ENCODE measurements at regions not wholly inside any gene's neighbourhood (a gene's known extent, or its start where the extent isn't known, plus 50 kb on each side); places are given as distances from the start of the nearest gene placed in this dataset.

DNA sequence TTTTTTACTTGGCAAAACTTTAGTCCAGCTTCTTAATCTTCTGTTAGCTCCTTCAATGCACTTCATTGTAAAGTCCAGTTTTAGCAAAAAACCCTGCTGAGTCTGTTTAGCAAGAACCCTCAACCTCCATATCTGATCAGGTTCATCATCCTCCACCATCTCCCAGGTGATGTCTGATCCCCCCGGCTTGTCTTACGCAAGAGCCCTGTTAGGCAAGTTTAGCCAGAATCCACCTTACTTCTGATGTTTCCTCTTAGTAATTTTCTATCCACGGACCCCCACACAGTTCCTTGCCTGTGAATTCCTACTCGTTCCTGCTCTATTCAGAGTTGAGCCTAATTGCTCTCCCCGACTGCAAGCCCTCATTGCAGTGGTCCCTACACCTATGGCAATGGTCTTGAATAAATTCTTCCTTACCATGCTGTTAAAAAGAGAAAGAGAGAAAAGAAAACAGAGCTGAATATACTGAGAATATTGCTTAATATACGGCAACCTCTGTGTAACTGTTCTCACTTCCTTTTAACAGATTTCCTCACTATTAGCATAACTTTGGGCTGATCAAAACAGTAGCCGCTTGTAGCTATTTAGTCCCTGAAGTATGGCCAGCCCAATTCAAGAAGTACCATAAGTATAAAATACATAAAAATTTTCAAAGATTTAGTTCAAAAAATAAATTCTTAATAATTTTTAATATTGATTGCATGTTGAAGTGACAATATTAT lies 78.7 kb upstream of the MME start:
- Mint-ChIP-seq H3K36me3 (no peaks in the 10 kb centered on the region), H3K9me3 (peaks cover 0 to 7% (median 2%) of the 10 kb centered on the region in 9 donors), H3K27ac (no peak overlapping the region), H3K4me3 (no peak overlapping the region), H3K27me3 (peaks cover 0 to 2% (median 0%) of the 10 kb centered on the region in 5 donors), H3K4me1 (peaks cover 0 to 3% (median 0%) of the 10 kb centered on the region in 4 donors)
- ATAC-seq (no peak), DNase-seq (no peak)
- POLR2A ChIA-PET = no interaction called here

DNA sequence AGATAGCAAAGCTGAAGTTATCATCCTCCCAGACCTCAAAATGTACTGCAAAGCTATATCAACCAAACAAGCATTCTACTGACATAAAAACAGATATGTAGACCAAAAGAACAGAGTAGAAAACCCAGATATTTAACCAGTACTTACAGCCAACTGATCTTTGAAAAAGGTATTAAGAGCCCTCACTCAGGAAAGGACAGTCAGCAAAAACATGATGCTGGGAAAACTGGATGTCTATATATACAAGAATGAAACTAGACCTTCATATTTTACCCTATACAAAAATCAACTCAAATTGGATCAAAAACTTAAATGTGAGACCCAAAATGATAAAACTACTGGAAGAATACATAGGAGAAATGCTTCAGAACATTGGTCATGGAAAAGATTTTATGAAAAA lies 87.5 kb upstream of the MME start:
- Mint-ChIP-seq H3K27me3 (peaks cover 0 to 4% (median 0%) of the 10 kb centered on the region in 5 donors), H3K9me3 (peaks cover 0 to 5% (median 3%) of the 10 kb centered on the region in 9 donors), H3K4me3 (no peak overlapping the region), H3K4me1 (no peaks in the 10 kb centered on the region), H3K27ac (no peak overlapping the region), H3K36me3 (no peaks in the 10 kb centered on the region)
- ATAC-seq (no peak), DNase-seq (no peak)
- POLR2A ChIA-PET = no interaction called here

DNA sequence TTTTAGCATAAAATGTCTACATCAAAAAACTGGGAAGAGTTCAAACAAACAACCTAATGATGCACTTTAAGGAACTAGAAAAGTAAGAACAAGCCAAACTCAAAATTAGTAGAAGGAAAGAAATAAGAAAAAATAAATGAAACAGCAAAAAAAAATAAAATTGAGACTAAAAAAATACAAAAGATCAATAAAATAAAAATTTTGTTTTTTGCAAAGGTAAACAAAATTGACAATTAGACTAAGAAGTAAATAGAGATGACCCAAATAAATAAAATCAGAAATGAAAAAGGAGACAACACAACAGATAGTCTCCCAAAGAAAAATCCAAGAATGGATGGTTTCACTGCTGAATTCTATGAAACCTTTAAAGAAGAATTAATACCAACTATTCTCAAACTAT lies 89.6 kb upstream of the MME start:
- no peaks in the 10 kb centered on the region for H3K36me3 Mint-ChIP-seq
- peaks cover 0 to 9% (median 4%) of the 10 kb centered on the region in 9 donors for H3K9me3 Mint-ChIP-seq
- no peak overlapping the region for H3K27ac Mint-ChIP-seq
- DNase-seq (no peak), ATAC-seq (no peak)
- H3K27me3 Mint-ChIP-seq = peaks cover 0 to 6% (median 0%) of the 10 kb centered on the region in 5 donors
- POLR2A ChIA-PET = no interaction called here
- H3K4me3 Mint-ChIP-seq = no peak overlapping the region
- no peaks in the 10 kb centered on the region for H3K4me1 Mint-ChIP-seq

GRCh38 chr3:154987846-154988245 lies 92.3 kb upstream of the MME start:
- POLR2A ChIA-PET = no interaction called here
- H3K27ac Mint-ChIP-seq = no peak overlapping the region
- peaks cover 0 to 18% (median 5%) of the 10 kb centered on the region in 9 donors for H3K9me3 Mint-ChIP-seq
- ATAC-seq = no peak
- DNase-seq = no peak
- no peaks in the 10 kb centered on the region for H3K4me1 Mint-ChIP-seq
- no peak overlapping the region for H3K4me3 Mint-ChIP-seq
- no peaks in the 10 kb centered on the region for H3K36me3 Mint-ChIP-seq
- H3K27me3 Mint-ChIP-seq = peaks cover 0 to 6% (median 1%) of the 10 kb centered on the region in 5 donors

- POLR2A ChIA-PET = no interaction called here
- Mint-ChIP-seq H3K9me3 (peaks cover 0 to 9% (median 0%) of the 10 kb centered on the region in 9 donors), H3K4me1 (no peaks in the 10 kb centered on the region), H3K36me3 (no peaks in the 10 kb centered on the region), H3K4me3 (no peak overlapping the region), H3K27me3 (peaks cover 0 to 1% (median 0%) of the 10 kb centered on the region in 5 donors), H3K27ac (no peak overlapping the region)
- DNase-seq (no peak), ATAC-seq (no peak)
Observed at GRCh38 chr3:154981664-154982063, 98.5 kb upstream of the MME start.

GRCh38 chr3:154981201-154981600 lies 98.9 kb upstream of the MME start:
- POLR2A ChIA-PET = no interaction called here
- Mint-ChIP-seq H3K27ac (no peak overlapping the region), H3K4me3 (no peak overlapping the region), H3K36me3 (no peaks in the 10 kb centered on the region), H3K9me3 (peaks cover 0 to 9% (median 0%) of the 10 kb centered on the region in 9 donors), H3K4me1 (no peaks in the 10 kb centered on the region), H3K27me3 (peaks cover 0 to 1% (median 0%) of the 10 kb centered on the region in 5 donors)
- ATAC-seq = no peak
- DNase-seq = no peak

GRCh38 chr3:154979331-154979730 lies 100.8 kb upstream of the MME start:
- Mint-ChIP-seq H3K9me3 (peaks cover 0 to 9% (median 0%) of the 10 kb centered on the region in 9 donors), H3K27ac (no peak overlapping the region), H3K36me3 (no peaks in the 10 kb centered on the region), H3K4me3 (no peak overlapping the region), H3K4me1 (no peaks in the 10 kb centered on the region), H3K27me3 (peaks cover 0 to 1% (median 0%) of the 10 kb centered on the region in 5 donors)
- no peak for ATAC-seq
- no peak for DNase-seq
- POLR2A ChIA-PET = no interaction called here

DNA sequence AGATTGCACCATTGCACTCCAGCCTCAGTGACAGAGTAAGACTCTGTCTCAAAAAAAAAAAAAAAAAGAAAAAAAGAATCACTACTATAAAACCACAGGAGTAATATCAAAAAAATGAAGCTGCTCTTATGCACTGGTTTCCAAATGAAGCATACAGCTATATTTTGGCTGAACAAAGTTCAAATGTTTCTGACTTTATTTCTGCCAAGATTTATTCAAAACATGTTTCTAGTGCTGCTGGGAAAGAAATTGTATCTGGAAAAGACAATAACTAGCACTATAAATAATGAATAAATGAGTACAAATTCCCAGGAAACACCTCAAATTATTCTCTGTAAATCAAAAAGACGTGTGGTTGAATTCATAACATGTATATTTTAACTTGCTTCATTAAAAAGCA lies 102.5 kb upstream of the MME start:
- Mint-ChIP-seq H3K4me3 (no peak overlapping the region), H3K36me3 (no peaks in the 10 kb centered on the region), H3K9me3 (no peaks in the 10 kb centered on the region), H3K4me1 (no peaks in the 10 kb centered on the region), H3K27ac (no peak overlapping the region), H3K27me3 (no peaks in the 10 kb centered on the region)
- no peak for ATAC-seq
- DNase-seq = no peak
- POLR2A ChIA-PET = no interaction called here

GRCh38 chr3:154976072-154976983 lies 103.8 kb upstream of the MME start:
- Mint-ChIP-seq H3K27ac (no peak overlapping the region), H3K27me3 (no peaks in the 10 kb centered on the region), H3K9me3 (no peaks in the 10 kb centered on the region), H3K4me1 (no peaks in the 10 kb centered on the region), H3K36me3 (no peaks in the 10 kb centered on the region), H3K4me3 (no peak overlapping the region)
- DNase-seq (no peak), ATAC-seq (no peak)
- POLR2A ChIA-PET = no interaction called here

DNA sequence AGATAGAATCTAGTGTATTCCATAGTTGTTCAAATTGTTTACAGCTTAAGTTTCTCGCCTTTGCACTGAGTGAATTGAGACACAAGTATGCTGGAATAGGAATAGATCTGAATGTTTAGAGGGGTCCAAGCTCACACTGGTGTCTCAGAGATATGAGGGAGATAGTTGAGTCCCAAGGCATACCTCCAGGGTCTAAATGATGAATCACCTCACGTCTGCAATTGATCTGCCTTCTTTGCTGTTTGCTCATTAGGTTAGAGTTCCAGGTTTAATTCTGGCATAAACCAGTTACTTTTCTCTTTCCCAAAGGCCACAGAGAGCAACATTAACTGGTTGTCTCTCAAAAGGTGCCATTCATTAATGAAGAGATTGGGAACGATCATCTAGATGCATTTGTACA lies 106.3 kb upstream of the MME start:
- POLR2A ChIA-PET = no interaction called here
- DNase-seq = no peak
- Mint-ChIP-seq H3K4me3 (no peak overlapping the region), H3K27ac (no peak overlapping the region), H3K9me3 (no peaks in the 10 kb centered on the region), H3K36me3 (no peaks in the 10 kb centered on the region), H3K4me1 (no peaks in the 10 kb centered on the region), H3K27me3 (no peaks in the 10 kb centered on the region)
- no peak for ATAC-seq

GRCh38 chr3:154972951-154973350 lies 107.2 kb upstream of the MME start:
- no peak overlapping the region for H3K27ac Mint-ChIP-seq

DNA sequence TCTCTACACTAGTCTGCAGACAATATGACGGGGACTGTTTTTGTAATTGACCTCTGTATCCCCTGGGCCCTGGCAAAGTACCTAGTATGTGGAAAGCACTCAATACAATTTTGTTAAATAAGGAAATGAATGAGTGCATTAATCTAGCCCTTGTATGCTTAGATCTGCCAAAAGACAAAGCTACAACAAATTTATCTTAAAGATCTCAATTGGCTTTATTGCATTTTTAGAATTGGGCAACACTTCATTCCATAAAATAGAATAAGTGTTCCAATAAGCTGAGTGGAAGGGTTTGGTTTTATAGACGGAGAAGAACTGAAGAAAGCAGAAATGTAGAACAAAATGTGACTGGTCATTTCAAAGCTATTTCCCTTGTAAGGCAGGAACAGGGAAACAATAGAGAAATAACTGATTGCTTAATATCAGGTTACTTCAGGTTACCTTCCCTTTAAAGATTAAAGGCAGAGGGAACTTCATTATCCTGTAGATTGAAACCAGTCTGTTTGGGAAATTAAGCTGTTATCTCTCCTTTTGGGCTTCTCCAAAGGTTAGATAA lies 108.3 kb upstream of the MME start:
- no peak for DNase-seq
- H3K4me3 Mint-ChIP-seq = no peak overlapping the region
- H3K4me1 Mint-ChIP-seq = no peaks in the 10 kb centered on the region
- no peaks in the 10 kb centered on the region for H3K36me3 Mint-ChIP-seq
- no peak for ATAC-seq
- H3K27me3 Mint-ChIP-seq = no peaks in the 10 kb centered on the region
- POLR2A ChIA-PET = no interaction called here
- no peaks in the 10 kb centered on the region for H3K9me3 Mint-ChIP-seq
- H3K27ac Mint-ChIP-seq = no peak overlapping the region

More at GRCh38 chr3:154972951-154973350, 107.2 kb upstream of the MME start:
- DNase-seq (no peak), ATAC-seq (no peak)
- Mint-ChIP-seq H3K4me1 (no peaks in the 10 kb centered on the region), H3K4me3 (no peak overlapping the region), H3K9me3 (no peaks in the 10 kb centered on the region), H3K27me3 (no peaks in the 10 kb centered on the region), H3K36me3 (no peaks in the 10 kb centered on the region)
- POLR2A ChIA-PET = no interaction called here

- DNase-seq (no peak), ATAC-seq (no peak)
- Mint-ChIP-seq H3K27me3 (no peaks in the 10 kb centered on the region), H3K27ac (no peak overlapping the region), H3K36me3 (no peaks in the 10 kb centered on the region), H3K4me3 (no peak overlapping the region), H3K9me3 (no peaks in the 10 kb centered on the region), H3K4me1 (no peaks in the 10 kb centered on the region)
- POLR2A ChIA-PET = no interaction called here
Observed at GRCh38 chr3:154971341-154971740, 108.8 kb upstream of the MME start.

All from naive thymus-derived CD8-positive, alpha-beta T cell (primary cell).